CD4-positive, CD25-positive, alpha-beta regulatory T cell (primary cell): ENCODE measurements at regions not wholly inside any gene's neighbourhood (a gene's known extent, or its start where the extent isn't known, plus 50 kb on each side); places are given as distances from the start of the nearest gene placed in this dataset.

Experiments
- ATAC-seq, 2 donors: fragments of 150-1000 bp; cut with Tn5 transposase; one replicate each; pipeline ENCODE4 v1.10.0; 2021; ENCODE audit warnings: low read depth in 2 of 2, moderate number of reproducible peaks in 2 of 2, moderate library complexity in 1 of 2
- DNase-seq, 3 donors: peaks; one replicate each; pipeline versions ENCODE4 v3.0.0 to v3.0.0-alpha.2; 2012 to 2022; ENCODE audit warnings: mixed read lengths in 1 of 3
- H3K27ac ChIP-seq: one replicate; pipeline ENCODE4 v1.7.0; 2013; ENCODE audit warnings: mild to moderate bottlenecking, low read length; ENCODE audit not compliant: insufficient read depth, poor library complexity, severe bottlenecking
- H3K27me3 ChIP-seq: one replicate; pipeline ENCODE4 v1.7.0; 2013; ENCODE audit warnings: low read length; ENCODE audit not compliant: control insufficient read depth, insufficient read depth
- H3K36me3 ChIP-seq: one replicate; pipeline ENCODE4 v1.7.0; 2013; ENCODE audit warnings: mild to moderate bottlenecking, low read length, moderate library complexity; ENCODE audit not compliant: control insufficient read depth, insufficient read depth
- H3K4me1 ChIP-seq: 2 replicates; pipeline ENCODE4 v1.7.0; 2013; ENCODE audit warnings: mild to moderate bottlenecking, low read length; ENCODE audit not compliant: insufficient read depth, control insufficient read depth, poor library complexity, severe bottlenecking
- H3K4me3 ChIP-seq: one replicate; pipeline ENCODE4 v1.7.0; 2013; ENCODE audit warnings: low read depth, mild to moderate bottlenecking, low read length, moderate library complexity
- H3K9me3 ChIP-seq, 2 experiments: 1 replicate in 1 of 2; 2 replicates in 1 of 2; pipeline ENCODE4 v1.7.0; 2013; ENCODE audit warnings: low read length in 2 of 2, mild to moderate bottlenecking in 1 of 2, moderate library complexity in 1 of 2; ENCODE audit not compliant: control insufficient read depth in 2 of 2
- H3K27ac Mint-ChIP-seq, 3 donors: one replicate each; pipeline ENCODE4 v1.8.0; 2020 to 2022; ENCODE audit warnings: mild to moderate bottlenecking in 3 of 3, mixed read lengths in 3 of 3, moderate library complexity in 2 of 3
- H3K27me3 Mint-ChIP-seq: one replicate; pipeline ENCODE4 v1.8.0; 2022; ENCODE audit warnings: mild to moderate bottlenecking, mixed read lengths
- H3K36me3 Mint-ChIP-seq: one replicate; pipeline ENCODE4 v1.8.0; 2020; ENCODE audit warnings: mixed read lengths
- H3K4me1 Mint-ChIP-seq, 4 donors: one replicate each; pipeline ENCODE4 v1.8.0; 2020 to 2022; ENCODE audit warnings: mixed read lengths in 4 of 4, mild to moderate bottlenecking in 1 of 4
- H3K4me3 Mint-ChIP-seq, 4 donors: one replicate each; pipeline ENCODE4 v1.8.0; 2020 to 2022; ENCODE audit warnings: mild to moderate bottlenecking in 4 of 4, mixed read lengths in 4 of 4, moderate library complexity in 3 of 4
- H3K9me3 Mint-ChIP-seq, 7 donors: one replicate each; pipeline ENCODE4 v1.8.0; 2020 to 2022; ENCODE audit warnings: mixed read lengths in 7 of 7, mild to moderate bottlenecking in 3 of 7, moderate library complexity in 2 of 7

DNA sequence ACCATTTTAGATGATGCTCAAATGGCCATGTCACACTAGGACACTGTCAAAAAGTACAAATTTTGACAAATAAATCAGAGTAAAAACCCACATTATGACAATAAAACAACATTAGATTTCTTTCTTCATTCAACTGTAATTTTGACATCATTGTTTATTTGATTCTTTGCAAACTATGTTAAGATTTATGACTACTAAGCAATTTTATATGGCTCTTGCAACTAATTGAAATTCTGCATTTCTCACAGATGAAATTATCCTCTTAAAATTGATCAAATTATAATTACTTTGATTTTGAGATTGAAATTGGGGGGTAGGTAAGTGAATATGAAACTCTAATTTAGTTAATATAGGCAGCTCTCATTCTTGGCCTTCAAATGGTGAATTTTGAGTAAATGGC is 59.8 kb downstream of the ATOH1 start:
- no peaks in the 10 kb centered on the region for H3K27me3 Mint-ChIP-seq
- Histone ChIP-seq H3K27me3 (no peaks in the 10 kb centered on the region), H3K36me3 (no peaks in the 10 kb centered on the region), H3K4me3 (no peak overlapping the region), H3K9me3 (no peaks in the 10 kb centered on the region), H3K4me1 (no peaks in the 10 kb centered on the region), H3K27ac (no peak overlapping the region)
- ATAC-seq, result no peak
- no peak for DNase-seq
- no peaks in the 10 kb centered on the region for H3K4me1 Mint-ChIP-seq
- no peaks in the 10 kb centered on the region for H3K36me3 Mint-ChIP-seq
- H3K9me3 Mint-ChIP-seq, result peaks cover 0 to 2% (median 0%) of the 10 kb centered on the region in 7 donors
- H3K27ac Mint-ChIP-seq, result no peak overlapping the region
- no peak overlapping the region for H3K4me3 Mint-ChIP-seq

DNA sequence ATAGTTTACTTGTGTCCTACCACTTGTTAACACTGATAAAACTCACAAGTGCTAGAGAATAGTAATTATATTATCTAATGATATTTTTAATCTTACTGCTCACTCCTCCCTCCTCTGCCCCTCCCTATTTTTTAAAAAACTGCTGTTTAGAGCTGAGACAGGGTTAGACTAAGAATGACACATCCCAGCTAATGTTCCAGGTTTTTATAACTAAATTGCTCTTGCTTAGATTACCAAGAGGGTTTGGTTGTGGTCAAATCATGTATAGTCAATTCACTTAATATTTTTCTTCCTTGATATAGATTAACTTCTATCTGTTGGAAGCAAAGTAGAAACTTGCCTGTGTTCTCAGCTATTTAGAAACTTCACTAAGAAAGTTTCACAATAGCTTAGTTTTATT is 60.2 kb downstream of the ATOH1 start:
- H3K4me1 Mint-ChIP-seq, result no peaks in the 10 kb centered on the region
- Histone ChIP-seq H3K4me3 (no peak overlapping the region), H3K9me3 (no peaks in the 10 kb centered on the region), H3K27ac (no peak overlapping the region), H3K27me3 (no peaks in the 10 kb centered on the region), H3K36me3 (no peaks in the 10 kb centered on the region), H3K4me1 (no peaks in the 10 kb centered on the region)
- DNase-seq, result no peak
- no peak overlapping the region for H3K27ac Mint-ChIP-seq
- H3K27me3 Mint-ChIP-seq, result no peaks in the 10 kb centered on the region
- no peak overlapping the region for H3K4me3 Mint-ChIP-seq
- no peak for ATAC-seq
- H3K9me3 Mint-ChIP-seq, result peaks cover 0 to 2% (median 0%) of the 10 kb centered on the region in 7 donors
- no peaks in the 10 kb centered on the region for H3K36me3 Mint-ChIP-seq

DNA sequence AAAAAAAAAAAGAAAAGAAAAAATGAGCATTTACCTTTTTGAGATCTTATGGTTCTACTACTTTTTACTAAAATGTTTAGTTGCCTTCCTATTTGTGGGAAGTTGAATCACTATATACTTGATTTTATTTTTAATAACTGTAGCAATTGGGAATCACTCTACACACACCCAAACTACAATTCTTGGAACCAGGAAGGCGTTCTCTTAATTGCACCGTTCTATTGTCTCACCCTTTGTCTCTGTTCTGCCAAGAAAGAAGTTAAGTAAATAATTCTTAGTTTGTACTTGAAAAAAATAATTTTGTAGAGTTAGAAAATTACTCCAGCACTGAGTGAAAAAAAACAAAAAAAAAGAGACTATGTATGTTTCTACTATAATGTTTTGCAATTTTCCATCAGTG is 62.7 kb downstream of the ATOH1 start:
- Mint-ChIP-seq H3K27me3 (no peaks in the 10 kb centered on the region), H3K27ac (no peak overlapping the region), H3K36me3 (no peaks in the 10 kb centered on the region), H3K4me3 (no peak overlapping the region), H3K9me3 (peaks cover 0 to 4% (median 0%) of the 10 kb centered on the region in 7 donors), H3K4me1 (no peaks in the 10 kb centered on the region)
- no peaks in the 10 kb centered on the region for H3K27me3 ChIP-seq
- no peak overlapping the region for H3K4me3 ChIP-seq
- ATAC-seq (no peak), DNase-seq (no peak)
- H3K4me1 ChIP-seq, result no peaks in the 10 kb centered on the region
- H3K27ac ChIP-seq, result no peak overlapping the region
- H3K9me3 ChIP-seq, result no peaks in the 10 kb centered on the region
- H3K36me3 ChIP-seq, result no peaks in the 10 kb centered on the region

DNA sequence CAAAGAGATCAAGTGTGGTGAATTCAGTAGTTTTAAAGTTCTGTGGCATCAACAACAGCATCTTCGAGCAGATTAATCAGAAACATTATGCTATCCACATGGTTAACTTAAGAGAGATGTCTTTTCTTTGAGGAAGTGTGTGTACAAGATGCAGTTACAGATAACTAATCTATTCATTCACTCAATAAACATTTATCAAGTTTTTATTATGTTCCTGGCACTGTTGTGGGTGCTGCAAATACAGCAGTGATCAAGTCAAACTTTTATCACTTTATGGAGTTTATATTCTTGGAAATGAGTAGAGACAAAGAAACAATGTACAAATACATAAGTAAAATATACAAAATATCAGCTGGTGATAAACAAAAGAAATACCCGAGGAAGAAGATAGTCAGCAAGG is 66.4 kb downstream of the ATOH1 start:
- DNase-seq (no peak), ATAC-seq (no peak)
- Mint-ChIP-seq H3K4me1 (no peaks in the 10 kb centered on the region), H3K36me3 (no peaks in the 10 kb centered on the region), H3K27me3 (no peaks in the 10 kb centered on the region), H3K27ac (no peak overlapping the region), H3K9me3 (peaks cover 0 to 4% (median 0%) of the 10 kb centered on the region in 7 donors), H3K4me3 (no peak overlapping the region)
- H3K4me3 ChIP-seq, result no peak overlapping the region
- no peaks in the 10 kb centered on the region for H3K4me1 ChIP-seq
- H3K9me3 ChIP-seq, result no peaks in the 10 kb centered on the region
- no peaks in the 10 kb centered on the region for H3K36me3 ChIP-seq
- no peaks in the 10 kb centered on the region for H3K27me3 ChIP-seq
- no peak overlapping the region for H3K27ac ChIP-seq

- H3K9me3 ChIP-seq, result no peaks in the 10 kb centered on the region
Measured at GRCh38 chr4:93896516-93896915, 68.0 kb downstream of the ATOH1 start.

DNA sequence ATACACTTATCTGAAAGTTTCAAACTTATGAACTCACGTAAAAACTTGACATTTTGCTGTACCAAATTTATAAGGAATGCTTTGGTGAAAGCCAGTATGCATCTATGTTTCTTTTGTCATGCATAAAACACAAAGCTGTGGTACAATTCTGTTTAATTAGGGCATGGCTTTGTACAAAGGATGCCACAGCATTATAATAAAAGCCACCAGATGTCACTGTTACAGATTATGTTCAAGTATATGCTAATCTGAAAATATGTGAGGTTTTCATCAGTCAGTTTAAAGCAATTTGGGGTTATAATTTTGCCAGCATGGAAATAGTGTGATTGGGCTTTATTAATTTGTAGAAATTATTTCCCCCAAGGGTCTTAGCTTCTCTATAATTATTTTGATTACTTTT is 69.0 kb downstream of the ATOH1 start:
- no peak for DNase-seq
- Mint-ChIP-seq H3K4me3 (no peak overlapping the region), H3K27me3 (no peaks in the 10 kb centered on the region), H3K36me3 (no peaks in the 10 kb centered on the region), H3K4me1 (no peaks in the 10 kb centered on the region), H3K27ac (no peak overlapping the region), H3K9me3 (peaks cover 0 to 4% (median 0%) of the 10 kb centered on the region in 7 donors)
- Histone ChIP-seq H3K27ac (no peak overlapping the region), H3K9me3 (no peaks in the 10 kb centered on the region), H3K4me3 (no peak overlapping the region), H3K27me3 (no peaks in the 10 kb centered on the region), H3K36me3 (no peaks in the 10 kb centered on the region), H3K4me1 (no peaks in the 10 kb centered on the region)
- no peak for ATAC-seq

More at GRCh38 chr4:93896516-93896915, 68.0 kb downstream of the ATOH1 start:
- H3K4me1 ChIP-seq, result no peaks in the 10 kb centered on the region
- no peaks in the 10 kb centered on the region for H3K27me3 Mint-ChIP-seq
- ATAC-seq, result no peak
- H3K36me3 ChIP-seq, result no peaks in the 10 kb centered on the region
- no peak overlapping the region for H3K27ac ChIP-seq
- H3K4me3 Mint-ChIP-seq, result no peak overlapping the region
- no peak overlapping the region for H3K27ac Mint-ChIP-seq
- no peaks in the 10 kb centered on the region for H3K27me3 ChIP-seq
- H3K36me3 Mint-ChIP-seq, result no peaks in the 10 kb centered on the region
- no peaks in the 10 kb centered on the region for H3K4me1 Mint-ChIP-seq
- no peak for DNase-seq
- no peak overlapping the region for H3K4me3 ChIP-seq
- H3K9me3 Mint-ChIP-seq, result peaks cover 0 to 4% (median 0%) of the 10 kb centered on the region in 7 donors

- Histone ChIP-seq H3K27ac (no peak overlapping the region), H3K27me3 (no peaks in the 10 kb centered on the region), H3K4me3 (no peak overlapping the region), H3K9me3 (no peaks in the 10 kb centered on the region), H3K4me1 (no peaks in the 10 kb centered on the region), H3K36me3 (no peaks in the 10 kb centered on the region)
- H3K4me1 Mint-ChIP-seq, result no peaks in the 10 kb centered on the region
- H3K9me3 Mint-ChIP-seq, result peaks cover 0 to under 1% (median 0%) of the 10 kb centered on the region in 7 donors
- no peak overlapping the region for H3K27ac Mint-ChIP-seq
- ATAC-seq (no peak), DNase-seq (no peak)
- H3K36me3 Mint-ChIP-seq, result no peaks in the 10 kb centered on the region
- no peaks in the 10 kb centered on the region for H3K27me3 Mint-ChIP-seq
- no peak overlapping the region for H3K4me3 Mint-ChIP-seq
Measured at GRCh38 chr4:93908778-93909177, 80.2 kb downstream of the ATOH1 start.

DNA sequence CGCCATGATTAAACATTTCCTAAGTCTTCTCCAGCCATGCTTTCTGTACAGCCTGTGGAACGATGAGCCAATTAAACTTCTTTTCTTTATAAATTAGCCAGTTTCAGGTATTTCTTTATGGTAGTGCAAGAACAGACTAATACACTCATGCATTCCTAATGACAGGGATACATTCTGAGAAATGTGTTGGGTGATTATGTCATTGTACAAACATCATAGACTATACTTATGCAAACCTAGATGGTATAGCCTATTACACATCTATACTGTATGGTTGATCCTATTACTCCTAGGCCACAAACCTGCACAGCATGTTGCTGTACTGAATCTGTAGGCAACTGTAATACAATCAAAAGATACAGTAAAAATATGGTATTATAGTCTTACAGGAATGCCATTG is 83.1 kb downstream of the ATOH1 start:
- Mint-ChIP-seq H3K9me3 (peaks cover 0 to 1% (median 0%) of the 10 kb centered on the region in 7 donors), H3K27me3 (no peaks in the 10 kb centered on the region), H3K36me3 (no peaks in the 10 kb centered on the region), H3K27ac (no peak overlapping the region), H3K4me1 (no peaks in the 10 kb centered on the region), H3K4me3 (no peak overlapping the region)
- Histone ChIP-seq H3K4me1 (no peaks in the 10 kb centered on the region), H3K27ac (no peak overlapping the region), H3K27me3 (no peaks in the 10 kb centered on the region), H3K36me3 (no peaks in the 10 kb centered on the region), H3K9me3 (no peaks in the 10 kb centered on the region), H3K4me3 (no peak overlapping the region)
- ATAC-seq (no peak), DNase-seq (no peak)
